Fibroblast of skin of right quadriceps (primary cell): ENCODE measurements at regions not wholly inside any gene's neighbourhood (a gene's known extent, or its start where the extent isn't known, plus 50 kb on each side); places are given as distances from the start of the nearest gene placed in this dataset.
A peak's percentile ranks its signal among the peaks of the same experiment; 100 is the strongest.

Experiments used
- DNase-seq: peaks from one replicate; pipeline ENCODE4 v3.0.0-alpha.2; 2013

DNA sequence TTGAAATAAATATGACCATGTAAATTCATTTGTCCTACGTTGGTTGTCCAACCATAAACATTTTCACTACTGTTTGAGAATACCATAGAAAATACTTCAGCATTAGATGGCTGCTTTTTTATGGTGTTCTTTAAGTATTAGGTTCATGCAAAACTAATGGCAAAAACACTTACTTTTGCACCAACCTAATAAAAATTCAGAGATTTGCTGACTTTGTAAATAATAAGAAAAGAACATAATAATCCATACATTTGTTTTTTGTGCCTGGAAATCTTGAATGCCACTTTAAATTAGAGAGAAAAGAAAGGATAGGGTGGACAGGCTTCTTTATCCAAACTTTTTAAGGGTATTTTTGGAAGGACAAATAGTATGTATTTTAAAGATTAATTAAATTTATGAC, 719.7 kb upstream of the TYRP1 start:
- DNase-seq: no peak

- DNase-seq: peak; percentile 17
Measured at GRCh38 chr9:11992866-11993265, 700.3 kb upstream of the TYRP1 start.

- no peak for DNase-seq
Measured at GRCh38 chr9:12014488-12014887, 678.7 kb upstream of the TYRP1 start.

GRCh38 chr9:12054235-12054634, 639.0 kb upstream of the TYRP1 start:
- no peak for DNase-seq

GRCh38 chr9:12056874-12057273, 636.3 kb upstream of the TYRP1 start:
- DNase-seq: no peak

DNA sequence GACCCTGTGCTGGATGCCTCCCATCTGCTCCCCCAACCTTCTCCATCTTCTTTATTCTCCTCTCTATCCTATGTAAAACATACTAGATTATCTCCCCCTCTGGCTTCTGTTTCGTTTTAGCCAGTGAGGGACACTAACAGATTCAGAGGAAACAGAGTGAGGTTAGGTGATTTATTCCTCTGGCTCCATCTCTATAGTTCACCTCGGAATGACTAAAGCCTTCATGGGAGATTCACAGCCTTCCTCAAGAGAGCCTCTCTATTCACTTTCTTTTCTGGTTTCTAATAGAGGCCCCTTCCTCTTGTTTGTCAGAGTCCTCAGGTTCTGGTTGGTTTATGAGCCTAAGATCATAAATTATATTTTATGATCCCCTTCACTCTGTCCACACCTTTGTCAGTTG, 633.1 kb upstream of the TYRP1 start:
- no peak for DNase-seq

GRCh38 chr9:12060811-12061210, 632.4 kb upstream of the TYRP1 start:
- DNase-seq: no peak

- DNase-seq: no peak
Measured at GRCh38 chr9:12065050-12065449, 628.1 kb upstream of the TYRP1 start.

DNA sequence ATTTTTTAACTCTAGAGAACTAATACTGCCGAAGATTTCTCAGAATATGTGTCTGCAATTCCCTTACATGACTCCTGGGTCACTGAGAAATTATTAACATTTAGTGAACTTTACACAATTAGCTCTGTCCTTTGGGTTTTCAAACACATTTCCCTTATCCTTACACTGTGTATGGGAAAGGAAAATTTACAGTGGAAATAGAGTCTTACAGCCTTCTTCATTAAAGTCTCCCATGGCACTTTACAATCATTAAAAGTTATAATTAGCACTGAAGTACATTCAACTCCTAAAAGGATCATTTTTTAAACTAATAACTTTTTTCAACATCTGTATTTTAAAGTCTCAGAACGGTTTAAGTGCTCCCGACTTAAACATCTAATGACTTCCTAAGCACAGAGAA, 627.5 kb upstream of the TYRP1 start:
- DNase-seq: no peak

DNA sequence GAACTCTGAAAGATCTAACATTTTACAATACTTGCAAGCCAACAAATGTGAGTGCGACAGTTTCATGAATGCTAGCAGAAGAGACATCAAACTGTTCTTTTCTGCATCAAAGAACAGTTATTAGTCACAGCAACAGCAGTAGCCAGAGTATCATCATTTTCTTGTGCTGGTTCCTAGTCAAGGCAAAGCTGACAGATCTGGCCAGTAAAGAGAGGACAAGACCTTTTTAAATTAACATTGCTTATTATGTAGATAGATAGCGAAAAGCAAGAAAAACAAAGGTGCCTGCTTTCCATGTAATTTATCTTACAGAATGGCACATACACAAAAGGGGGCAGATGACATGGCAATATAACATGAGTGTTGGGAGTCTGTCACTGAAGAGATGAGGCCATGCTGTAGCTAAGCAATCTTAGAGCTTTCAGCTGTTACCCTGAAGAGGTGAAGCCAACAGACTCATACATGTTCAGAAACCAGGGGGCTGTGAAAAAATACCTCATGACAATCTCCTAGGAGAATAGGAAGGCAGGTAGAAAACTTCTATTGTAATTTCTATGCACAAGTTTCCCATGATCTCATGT, 626.6 kb upstream of the TYRP1 start:
- no peak for DNase-seq

GRCh38 chr9:12069366-12069765, 623.8 kb upstream of the TYRP1 start:
- DNase-seq: no peak

- no peak for DNase-seq
Measured at GRCh38 chr9:12085399-12085798, 607.8 kb upstream of the TYRP1 start.

DNA sequence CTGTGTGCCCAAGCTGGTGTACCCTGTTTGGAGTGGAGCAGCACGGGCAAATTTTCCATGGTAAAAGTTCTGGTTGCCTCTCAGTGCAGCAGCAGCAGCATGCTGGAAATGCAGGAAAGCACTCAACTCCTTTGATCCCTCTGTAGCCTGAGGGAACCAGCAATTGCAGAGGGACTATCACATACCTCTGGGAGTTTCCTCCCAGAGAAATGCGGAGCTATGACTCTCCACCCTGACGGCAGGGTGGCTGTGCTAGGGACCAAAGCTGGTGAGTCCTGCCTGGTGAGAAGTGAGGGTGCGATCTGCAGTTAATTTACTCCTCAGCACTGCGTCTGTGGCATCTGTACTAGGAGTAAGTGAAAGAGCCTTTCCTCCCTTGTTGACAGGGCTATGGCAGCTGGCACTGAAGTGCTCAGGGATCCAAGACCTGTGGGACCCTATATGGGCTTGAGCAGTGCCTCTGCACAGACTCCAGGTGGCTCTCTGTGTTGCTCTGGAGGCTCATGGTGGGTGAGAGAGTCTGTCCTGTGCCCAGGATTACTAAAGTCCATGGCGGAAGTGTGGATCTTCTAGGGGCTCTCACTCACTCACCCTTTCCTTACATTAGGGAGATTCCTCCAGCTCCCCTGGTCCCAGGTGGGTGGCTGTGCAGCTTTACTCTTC, 601.2 kb upstream of the TYRP1 start:
- no peak for DNase-seq

DNA sequence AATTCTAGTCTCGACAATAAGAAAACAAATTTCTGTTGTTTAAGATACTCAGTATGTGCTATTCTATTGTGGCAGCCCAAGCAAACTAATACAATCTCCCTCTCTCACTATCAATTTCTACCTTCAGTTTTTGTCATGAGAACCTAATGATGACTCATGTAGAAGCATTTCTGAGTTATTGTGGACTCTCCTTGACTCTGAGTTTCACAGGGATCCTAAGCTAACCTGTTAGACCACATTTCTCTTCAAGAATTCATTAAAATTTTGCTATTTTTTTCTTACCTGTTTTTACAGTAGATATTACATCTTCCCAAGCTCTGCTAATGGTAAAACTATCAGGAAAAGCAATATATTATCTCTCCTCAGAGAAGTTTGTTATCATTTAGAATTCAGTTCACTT, 599.1 kb upstream of the TYRP1 start:
- no peak for DNase-seq

DNA sequence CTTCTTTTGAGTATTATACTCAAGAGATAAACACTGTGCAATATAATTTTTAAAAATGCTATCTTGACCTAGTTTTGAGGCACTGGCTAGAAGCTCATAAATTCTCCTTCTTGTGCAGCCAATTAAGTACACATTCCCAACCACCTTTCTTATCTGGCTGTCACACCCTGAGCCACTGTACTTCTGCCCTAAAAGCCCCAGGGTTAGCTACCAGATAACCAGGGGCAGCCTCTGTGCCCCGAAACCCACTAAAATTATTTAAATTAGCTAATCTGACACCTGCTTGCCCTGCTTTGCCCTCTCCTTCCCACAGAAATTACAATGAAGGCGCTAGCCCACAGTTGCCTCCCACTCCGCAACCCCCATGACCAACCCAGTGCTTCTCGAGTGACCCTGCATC, 597.3 kb upstream of the TYRP1 start:
- no peak for DNase-seq

DNA sequence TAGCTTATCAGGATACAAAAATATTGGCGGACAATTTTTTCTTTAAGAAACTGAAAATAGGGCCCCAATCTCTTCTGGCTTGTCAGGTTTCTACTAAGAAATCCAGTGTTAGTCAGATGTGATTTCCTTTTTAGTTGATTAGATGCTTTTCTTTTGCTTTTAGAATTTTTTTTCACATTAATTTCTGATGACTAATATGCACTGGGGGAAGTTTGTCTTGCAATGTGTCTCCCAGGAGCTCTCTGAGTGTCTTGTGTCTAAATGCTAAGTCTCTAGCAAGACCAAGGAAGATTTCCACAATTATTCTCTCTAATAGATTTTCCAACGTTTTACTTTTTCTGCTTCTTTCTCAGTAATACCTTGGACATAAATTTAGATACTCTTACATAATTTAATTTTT, 559.8 kb upstream of the TYRP1 start:
- DNase-seq: no peak

- no peak for DNase-seq
Measured at GRCh38 chr9:12141422-12141821, 551.8 kb upstream of the TYRP1 start.

DNA sequence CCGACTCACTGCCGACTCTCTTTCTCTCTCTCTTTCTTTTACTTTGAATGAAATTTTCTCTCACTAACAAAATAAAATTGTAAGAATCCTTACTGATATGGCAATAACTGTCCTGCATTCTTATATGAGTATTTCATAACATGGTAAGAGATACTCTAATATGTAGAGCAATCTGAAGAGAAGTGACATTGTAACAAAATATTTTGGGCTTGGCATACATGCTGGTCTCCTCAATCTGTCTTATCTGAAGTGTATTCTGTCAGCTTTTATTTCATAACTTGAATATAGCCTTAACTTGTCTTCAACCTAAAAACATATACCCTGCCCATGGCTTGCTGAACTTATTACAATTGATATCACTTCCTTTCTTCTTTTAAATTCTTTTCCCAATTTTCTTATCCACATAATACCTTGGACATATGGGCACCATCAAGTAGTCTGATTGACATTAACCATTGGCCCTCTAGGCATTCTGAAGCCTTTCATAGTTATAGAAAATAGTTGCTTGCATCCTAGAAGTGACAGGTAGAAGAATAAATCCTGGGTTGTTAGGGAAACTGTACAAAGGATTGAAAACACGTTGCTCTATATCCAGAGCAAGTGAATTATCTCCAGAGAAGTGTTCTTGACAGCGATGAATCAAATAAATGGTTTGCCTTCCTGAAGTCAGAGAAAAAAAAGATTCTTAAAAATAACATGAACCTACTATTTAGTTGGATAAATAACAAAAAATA, 537.6 kb upstream of the TYRP1 start:
- DNase-seq: no peak

DNA sequence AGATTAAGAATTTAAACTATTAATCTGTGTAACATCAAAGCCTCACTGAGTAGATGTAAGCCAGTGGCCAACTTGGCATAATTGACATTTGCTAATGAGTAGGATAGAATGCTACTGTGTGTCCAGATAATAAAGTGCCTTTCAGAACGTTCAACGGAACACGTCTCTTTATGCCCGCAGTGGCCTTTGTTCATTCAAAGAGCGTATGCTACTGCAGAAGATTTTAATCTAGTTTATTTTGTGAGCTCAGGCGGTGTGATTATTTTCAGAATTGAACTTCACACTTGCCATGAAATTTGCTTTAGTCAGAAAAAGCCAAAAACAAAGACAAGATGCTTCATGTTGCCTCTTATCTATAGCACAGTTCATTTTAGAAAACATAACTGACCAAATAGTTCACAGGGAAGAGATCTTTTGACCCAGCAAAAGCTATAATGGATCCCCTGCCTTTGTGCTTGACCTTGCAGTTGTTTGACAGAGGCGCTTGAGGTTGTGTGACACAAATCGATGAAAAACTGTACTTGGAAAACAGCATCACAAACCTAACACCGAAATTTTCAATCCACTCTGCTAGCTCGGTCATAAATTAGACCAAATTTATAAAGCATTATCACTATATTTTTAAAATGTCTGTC, 530.9 kb upstream of the TYRP1 start:
- no peak for DNase-seq

DNA sequence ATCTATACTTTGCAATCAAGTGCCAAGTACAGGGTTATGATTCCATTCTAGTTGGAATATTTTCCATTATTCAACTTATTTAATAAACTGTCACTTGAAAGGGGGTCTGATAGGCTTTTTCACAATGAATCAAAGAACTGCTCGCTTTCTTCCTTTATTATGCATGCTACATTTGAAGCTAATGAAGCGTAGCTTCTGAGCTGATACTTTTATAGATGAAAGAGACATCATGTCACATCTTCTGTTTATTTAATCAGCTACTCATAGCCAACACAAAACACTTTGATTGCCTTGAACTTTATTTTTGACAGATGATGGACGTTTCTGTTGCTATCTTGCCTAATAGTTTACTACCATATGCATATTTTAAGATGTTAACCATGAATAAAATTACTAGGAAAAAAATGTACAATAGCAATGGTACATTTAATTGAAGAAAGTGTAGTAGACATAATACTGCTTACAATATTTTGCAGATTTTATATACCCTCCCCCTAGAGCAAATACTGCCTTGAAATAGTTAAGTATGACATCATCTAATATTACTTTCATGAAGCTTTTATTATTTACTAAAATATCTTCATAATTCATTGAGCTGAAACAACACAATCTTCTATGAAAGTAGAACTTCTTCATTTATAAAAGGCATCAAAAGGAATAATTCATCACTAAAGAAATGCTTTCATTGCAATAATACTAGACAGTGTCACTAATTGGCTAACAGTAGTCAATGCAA, 529.3 kb upstream of the TYRP1 start:
- no peak for DNase-seq

- no peak for DNase-seq
Measured at GRCh38 chr9:12166518-12166917, 526.7 kb upstream of the TYRP1 start.

GRCh38 chr9:12170456-12170855, 522.7 kb upstream of the TYRP1 start:
- no peak for DNase-seq

DNA sequence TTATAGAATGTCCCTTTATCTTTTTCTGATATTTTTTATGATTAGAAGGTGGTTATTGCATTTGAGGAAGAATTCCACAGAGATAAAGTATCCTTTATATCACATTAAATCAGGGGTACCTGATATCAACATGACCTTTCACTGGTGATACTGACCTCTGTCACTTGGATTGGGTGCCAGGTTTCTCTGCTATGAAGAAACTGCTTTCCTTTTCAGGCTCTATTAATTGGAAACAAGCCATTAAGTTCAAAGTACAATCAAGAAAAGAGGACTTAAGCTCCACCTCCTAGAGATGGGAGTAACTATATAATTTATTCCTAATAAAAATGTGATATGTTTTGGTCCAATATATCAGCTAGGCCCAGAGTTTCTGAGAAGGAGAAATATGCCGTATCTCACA, 514.6 kb upstream of the TYRP1 start:
- no peak for DNase-seq
